K562 (cell line): ENCODE measurements at regions not wholly inside any gene's neighbourhood (a gene's known extent, or its start where the extent isn't known, plus 50 kb on each side); places are given as distances from the start of the nearest gene placed in this dataset.

ENCODE experiments used
- ATAC-seq: fragments of 200-7000 bp; cut with Tn5 transposase; 3 replicates; pipeline ENCODE4 v1.9.1; 2020; ENCODE audit warnings: moderate library complexity
- BruUV-seq: library from RNA; stranded (reverse); fragments of 400-500 nt; replicated peaks from 2 replicates; lab custom pipeline; 2021; lab: Mats Ljungman, UMichigan
- CTCF ChIA-PET: fragments of 300-600 bp; formaldehyde crosslinking; extraction: SDS; loops from one replicate; lab custom pipeline; 2021; ENCODE audit warnings: low intra/inter-chr PET ratio; lab: Yijun Ruan, JAX
- POLR2A ChIA-PET: fragments of 300-600, 350-650 bp; sonication (Branson Sonifier 250); formaldehyde crosslinking; extraction: SDS; loops from one replicate; lab custom pipeline; 2021; ENCODE audit warnings: antibody characterized with exemption, inconsistent platforms; lab: Yijun Ruan, JAX
- DNase-seq, 4 experiments: peaks; one replicate each; pipeline versions ENCODE4 v3.0.0 to v3.0.0-alpha.2; 2011 to 2018; ENCODE audit warnings: low spot score in 3 of 4, mixed read lengths in 3 of 4; ENCODE audit errors: extremely low read depth in 1 of 4
- FAIRE-seq: peaks from 2 replicates; lab custom pipeline; 2011; peaks lifted over from hg19 to GRCh38; lab: Jason Lieb, UNC
- H2AFZ ChIP-seq: 2 replicates; pipeline ENCODE4 v1.6.0; 2011; ENCODE audit warnings: low read depth, low read length, control low read depth, inconsistent platforms
- H3K27ac ChIP-seq: fragments of 200-600 bp; 3 replicates; pipeline ENCODE4 v1.8.0; 2011; ENCODE audit warnings: low read depth, mild to moderate bottlenecking, control low read depth, inconsistent platforms, low read length, moderate library complexity, mixed read lengths; ENCODE audit errors: extremely low read depth
- H3K27me3 ChIP-seq, 2 experiments: fragments of 300-600 bp in 1 of 2; 2 replicates in 1 of 2; 3 replicates in 1 of 2; pipeline versions ENCODE4 v1.6.0 to v1.8.0; 2011; ENCODE audit warnings: inconsistent platforms in 2 of 2, low read length in 2 of 2, mild to moderate bottlenecking in 1 of 2, mixed read lengths in 1 of 2, moderate library complexity in 1 of 2; ENCODE audit not compliant: control insufficient read depth in 2 of 2, insufficient read depth in 2 of 2
- H3K36me3 ChIP-seq: fragments of 300-600 bp; 3 replicates; pipeline ENCODE4 v1.8.0; 2011; ENCODE audit warnings: mild to moderate bottlenecking, low read length, inconsistent platforms; ENCODE audit not compliant: control insufficient read depth, insufficient read depth
- H3K4me1 ChIP-seq, 2 experiments: fragments of 200-600 bp in 1 of 2; replicated peaks in 1 of 2; 2 replicates in 1 of 2; 3 replicates in 1 of 2; pipeline versions ENCODE4 v1.5.1 to v1.8.0; 2011; ENCODE audit warnings: inconsistent platforms in 2 of 2, low read length in 2 of 2, mild to moderate bottlenecking in 1 of 2, mixed read lengths in 1 of 2, moderate library complexity in 1 of 2; ENCODE audit not compliant: control insufficient read depth in 2 of 2, insufficient read depth in 2 of 2
- H3K4me2 ChIP-seq: 2 replicates; pipeline ENCODE4 v1.6.1; 2011; ENCODE audit warnings: low read length, control low read depth, inconsistent platforms, mixed read lengths; ENCODE audit not compliant: insufficient read depth
- H3K4me3 ChIP-seq: fragments of 200-600 bp; sonication (generic), shearing (Covaris generic); 2 replicates; pipeline ENCODE4 v1.5.1; 2016; ENCODE audit warnings: control low read depth, inconsistent platforms
- H3K79me2 ChIP-seq: fragments of 200-600 bp; 3 replicates; pipeline ENCODE4 v1.8.0; 2011; ENCODE audit warnings: low read length, inconsistent platforms; ENCODE audit not compliant: control insufficient read depth, insufficient read depth
- H3K9ac ChIP-seq, 2 experiments: 2 replicates each; pipeline versions ENCODE4 v1.6.0 to v1.6.1; 2011; ENCODE audit warnings: low read depth in 2 of 2, low read length in 2 of 2, control low read depth in 1 of 2, inconsistent platforms in 1 of 2, mild to moderate bottlenecking in 1 of 2, mixed read lengths in 1 of 2; ENCODE audit not compliant: insufficient read depth in 1 of 2
- H3K9me1 ChIP-seq: one replicate; pipeline ENCODE4 v1.6.0; 2011; ENCODE audit warnings: inconsistent platforms, mild to moderate bottlenecking, low read length, moderate library complexity; ENCODE audit not compliant: control insufficient read depth, insufficient read depth
- H3K9me3 ChIP-seq: replicated peaks from 2 replicates; pipeline ENCODE4 v1.5.1; 2011; ENCODE audit warnings: low read depth, low read length, inconsistent platforms; ENCODE audit not compliant: control insufficient read depth, insufficient read depth
- H4K20me1 ChIP-seq: replicated peaks from 2 replicates; pipeline ENCODE4 v1.6.1; 2011; ENCODE audit warnings: low read length, inconsistent platforms, mixed read lengths; ENCODE audit not compliant: control insufficient read depth, insufficient read depth
- CBX8 ChIP-seq: fragments of 200-600 bp; sonication (generic); IDR thresholded peaks from 2 replicates; pipeline ENCODE4 v1.6.1; 2012; ENCODE audit warnings: borderline replicate concordance, mixed run types, low read depth, mild to moderate bottlenecking, moderate library complexity, mixed read lengths, low read length, control low read depth, inconsistent platforms; ENCODE audit not compliant: poor library complexity, severe bottlenecking; ENCODE audit errors: extremely low read depth
- HES1 ChIP-seq: fragments of 450-650 bp; IDR thresholded peaks from 2 replicates; pipeline ENCODE4 v1.6.1; 2016; ENCODE audit warnings: low read depth, mild to moderate bottlenecking, moderate library complexity
- HNRNPH1 ChIP-seq: fragments of 200-400 bp; formaldehyde crosslinking; optimal IDR thresholded peaks from 2 replicates; pipeline ENCODE3; 2017; ENCODE audit warnings: low read depth, mild to moderate bottlenecking, low read length, moderate library complexity
- HNRNPK ChIP-seq: fragments of 200-400 bp; formaldehyde crosslinking; IDR thresholded peaks from one replicate; pipeline ENCODE4 v1.6.1; 2018; ENCODE audit warnings: mild to moderate bottlenecking, low read depth, low read length; ENCODE audit not compliant: poor library complexity, severe bottlenecking
- LARP7 ChIP-seq: fragments of 450-650 bp; IDR thresholded peaks from 2 replicates; pipeline ENCODE4 v1.6.1; 2016
- MBD2 ChIP-seq: sonication (generic); IDR thresholded peaks from 2 replicates; pipeline ENCODE4 v1.6.1; 2016; ENCODE audit warnings: low read depth, borderline replicate concordance
- NFE2L1 ChIP-seq: fragments of 450-650 bp; IDR thresholded peaks from 2 replicates; pipeline ENCODE4 v1.6.1; 2016; ENCODE audit warnings: missing genetic modification characterization, low read depth, mild to moderate bottlenecking, missing compliant biosample characterization, moderate library complexity, borderline replicate concordance
- NR4A1 ChIP-seq, 2 experiments: fragments of 250-450 bp in 1 of 2; fragments of 450-650 bp in 1 of 2; sonication (Bioruptor Pico) in 1 of 2; IDR thresholded peaks; 2 replicates each; pipeline versions ENCODE4 v1.4.0 to v1.6.1; 2016 to 2020; ENCODE audit warnings: mild to moderate bottlenecking in 2 of 2, missing compliant biosample characterization in 1 of 2, missing genetic modification characterization in 1 of 2, moderate library complexity in 1 of 2
- PTTG1 ChIP-seq: fragments of 450-650 bp; IDR thresholded peaks from 2 replicates; pipeline ENCODE4 v1.6.1; 2016; ENCODE audit warnings: low read depth, mild to moderate bottlenecking, missing genetic modification characterization, missing compliant biosample characterization
- RHOXF2B ChIP-seq: fragments of 250-450 bp; sonication (Bioruptor Pico); conservative IDR thresholded peaks from 2 replicates; pipeline ENCODE4 v1.5.1; 2021
- SAFB2 ChIP-seq: fragments of 200-400 bp; formaldehyde crosslinking; IDR thresholded peaks from 2 replicates; pipeline ENCODE4 v1.6.1; 2018; ENCODE audit warnings: borderline replicate concordance, low read length, low read depth, moderate library complexity; ENCODE audit not compliant: severe bottlenecking
- SP1 ChIP-seq: sonication (generic); formaldehyde crosslinking; IDR thresholded peaks from 2 replicates; pipeline ENCODE4 v1.8.1; 2022; ENCODE audit warnings: mild to moderate bottlenecking, missing genetic modification reagents
- STAT5B ChIP-seq: fragments of 250-450 bp; sonication (Bioruptor Pico); IDR thresholded peaks from 2 replicates; pipeline ENCODE4 v1.8.0; 2021; ENCODE audit warnings: mild to moderate bottlenecking, inconsistent platforms
- STAT6 ChIP-seq: sonication (generic); formaldehyde crosslinking; IDR thresholded peaks from 2 replicates; pipeline ENCODE4 v1.8.1; 2023; ENCODE audit warnings: mild to moderate bottlenecking, missing genetic modification reagents
- ZBTB7A ChIP-seq: IDR thresholded peaks from 2 replicates; pipeline ENCODE4 v1.6.1; 2011; ENCODE audit warnings: low read depth, mild to moderate bottlenecking, low read length, moderate library complexity, borderline replicate concordance; ENCODE audit not compliant: control insufficient read depth
- ZNF717 ChIP-seq: fragments of 250-450 bp; sonication (Bioruptor Pico); IDR thresholded peaks from 2 replicates; pipeline ENCODE4 v1.5.0; 2021
- WGBS: fragments of 100-300 bp; shearing (Covaris generic); methylation state at CpG from one replicate; pipeline ENCODE4 v1.1.6; 2016; ENCODE audit warnings: low coverage, mixed read lengths; ENCODE audit not compliant: insufficient coverage; ENCODE audit errors: missing lambda C conversion rate; 5-methylcytosine and 5-hydroxymethylcytosine counted together
- in situ Hi-C: fragments of 300-500 bp; cut with MboI; formaldehyde crosslinking; loops from 4 replicates; pipeline ENCODE4 v1.15.0; 2018; ENCODE audit warnings: inconsistent platforms, mixed read lengths
- intact Hi-C: fragments of 100-400 bp; cut with micrococcal nuclease; formaldehyde crosslinking; loops from 2 replicates; pipeline ENCODE4 v1.14.2; 2022

GRCh38 chr6:44543664-44544063 is 156.2 kb downstream of the CDC5L start (continued):
- TF ChIP-seq LARP7 (no peak), STAT5B (CRISPR knock-in tag) (no peak), HES1 (no peak), PTTG1 (tag) (no peak), ZBTB7A (no peak), MBD2 (no peak), HNRNPH1 (no peak), RHOXF2B (no peak)
- TF ChIP-seq, all 486 proteins: peak for 0

- Histone ChIP-seq H4K20me1 (no peaks in the 10 kb centered on the region), H3K9me1 (no peaks in the 10 kb centered on the region), H3K4me1 (no peaks in the 10 kb centered on the region)
- in situ Hi-C loops = no loop called here
- DNase-seq = no peak
- no peak for TF ChIP-seq NFE2L1
- TF ChIP-seq ZNF717 = no peak
- no peak for TF ChIP-seq HNRNPK
- no peak for TF ChIP-seq STAT6 (CRISPR knock-in tag)
- TF ChIP-seq CBX8 = no peak
- TF ChIP-seq SAFB2 = no peak
- no peak for TF ChIP-seq NR4A1 (CRISPR knock-in tag; IDR thresholded peaks at IDR 0.05)
- TF ChIP-seq NR4A1 (tag; IDR thresholded peaks at IDR 0.05) = no peak
- no peak for TF ChIP-seq SP1
- TF ChIP-seq, all 486 proteins: peak for 0
- H3K27me3 ChIP-seq = peaks cover 13 to 45% of the 10 kb centered on the region in 2 experiments
- no peak overlapping the region for H2AFZ ChIP-seq
- ChIA-PET POLR2A (interaction anchor here (0.8 kb wide), 1 partner anchor 15 kb away, joined by 3 read pairs; no protein-coding TSS in a partner anchor), CTCF (no interaction called here)
- H3K27ac ChIP-seq = no peak overlapping the region
- FAIRE-seq (no peak), ATAC-seq (no peak)
- intact Hi-C loops = no loop called here
- H3K9ac ChIP-seq = no peak overlapping the region
- no peaks in the 10 kb centered on the region for H3K36me3 ChIP-seq
- no peaks in the 10 kb centered on the region for H3K79me2 ChIP-seq
- H3K4me2 ChIP-seq = no peak overlapping the region
- 0% methylated on average over 1 of the region's 1 CpG for WGBS
- no peaks in the 10 kb centered on the region for H3K9me3 ChIP-seq
- no peak overlapping the region for H3K4me3 ChIP-seq
- BruUV-seq = no TSS peak
These were observed 157.7 kb downstream of the CDC5L start for GRCh38 chr6:44545224-44545623.
